T-helper 17 cell (primary cell): ENCODE measurements at regions not wholly inside any gene's neighbourhood (a gene's known extent, or its start where the extent isn't known, plus 50 kb on each side); places are given as distances from the start of the nearest gene placed in this dataset.

ENCODE experiments used
- ATAC-seq: fragments of 150-1000 bp; cut with Tn5 transposase; 2 replicates; pipeline ENCODE4 v1.10.0; 2021; ENCODE audit warnings: mild to moderate bottlenecking, moderate library complexity
- DNase-seq, 3 donors: peaks; one replicate each; pipeline versions ENCODE4 v3.0.0 to v3.0.0-alpha.2; 2020 to 2021
- H3K9me3 ChIP-seq: one replicate; pipeline ENCODE4 v1.7.0; 2013; ENCODE audit warnings: low read length, mild to moderate bottlenecking; ENCODE audit not compliant: control insufficient read depth, poor library complexity, severe bottlenecking
- H3K27ac Mint-ChIP-seq: one replicate; pipeline ENCODE4 v1.8.0; 2022; ENCODE audit warnings: mild to moderate bottlenecking, moderate library complexity, mixed read lengths
- H3K27me3 Mint-ChIP-seq: one replicate; pipeline ENCODE4 v1.8.0; 2022; ENCODE audit warnings: mixed read lengths
- H3K36me3 Mint-ChIP-seq: one replicate; pipeline ENCODE4 v1.8.0; 2022; ENCODE audit warnings: low read depth, mixed read lengths
- H3K4me1 Mint-ChIP-seq: one replicate; pipeline ENCODE4 v1.8.0; 2022; ENCODE audit warnings: mild to moderate bottlenecking, mixed read lengths
- H3K4me3 Mint-ChIP-seq: one replicate; pipeline ENCODE4 v1.8.0; 2022; ENCODE audit warnings: mild to moderate bottlenecking, moderate library complexity, mixed read lengths

- Mint-ChIP-seq H3K4me3 (no peak overlapping the region), H3K36me3 (no peaks in the 10 kb centered on the region), H3K4me1 (no peaks in the 10 kb centered on the region), H3K27me3 (no peaks in the 10 kb centered on the region), H3K27ac (no peak overlapping the region)
- DNase-seq (no peak), ATAC-seq (no peak)
- H3K9me3 ChIP-seq = no peaks in the 10 kb centered on the region
These were observed 675.8 kb downstream of the CETN3 start for GRCh38 chr5:89733772-89734171.

- DNase-seq (no peak), ATAC-seq (no peak)
- Mint-ChIP-seq H3K36me3 (no peaks in the 10 kb centered on the region), H3K27ac (no peak overlapping the region), H3K4me3 (no peak overlapping the region), H3K27me3 (no peaks in the 10 kb centered on the region), H3K4me1 (no peaks in the 10 kb centered on the region)
- H3K9me3 ChIP-seq = peaks cover 2% of the 10 kb centered on the region
These were observed 679.8 kb downstream of the CETN3 start for GRCh38 chr5:89729623-89730301.

GRCh38 chr5:89728750-89729149, 680.8 kb downstream of the CETN3 start:
- Mint-ChIP-seq H3K4me1 (no peaks in the 10 kb centered on the region), H3K27ac (no peak overlapping the region), H3K27me3 (no peaks in the 10 kb centered on the region), H3K36me3 (no peaks in the 10 kb centered on the region), H3K4me3 (no peak overlapping the region)
- DNase-seq (no peak), ATAC-seq (no peak)
- H3K9me3 ChIP-seq = peaks cover 2% of the 10 kb centered on the region

- Mint-ChIP-seq H3K27me3 (no peaks in the 10 kb centered on the region), H3K4me3 (no peak overlapping the region), H3K4me1 (no peaks in the 10 kb centered on the region), H3K36me3 (no peaks in the 10 kb centered on the region), H3K27ac (no peak overlapping the region)
- DNase-seq (no peak), ATAC-seq (no peak)
- peaks cover 2% of the 10 kb centered on the region for H3K9me3 ChIP-seq
These were observed 681.4 kb downstream of the CETN3 start for GRCh38 chr5:89728134-89728533.

- no peaks in the 10 kb centered on the region for H3K27me3 Mint-ChIP-seq
- no peak overlapping the region for H3K27ac Mint-ChIP-seq
- H3K36me3 Mint-ChIP-seq = no peaks in the 10 kb centered on the region
- no peak overlapping the region for H3K4me3 Mint-ChIP-seq
- H3K9me3 ChIP-seq = peaks cover 2% of the 10 kb centered on the region
- ATAC-seq (no peak), DNase-seq (no peak)
- no peaks in the 10 kb centered on the region for H3K4me1 Mint-ChIP-seq
These were observed 685.0 kb downstream of the CETN3 start for GRCh38 chr5:89724379-89725095.

- Mint-ChIP-seq H3K4me3 (no peak overlapping the region), H3K27me3 (no peaks in the 10 kb centered on the region), H3K27ac (no peak overlapping the region), H3K4me1 (no peaks in the 10 kb centered on the region), H3K36me3 (no peaks in the 10 kb centered on the region)
- no peak for ATAC-seq
- DNase-seq = no peak
- H3K9me3 ChIP-seq = peaks cover 2% of the 10 kb centered on the region
These were observed 685.6 kb downstream of the CETN3 start for GRCh38 chr5:89723907-89724306.

- H3K27me3 Mint-ChIP-seq = no peaks in the 10 kb centered on the region
- no peak for ATAC-seq
- no peak overlapping the region for H3K27ac Mint-ChIP-seq
- no peak overlapping the region for H3K4me3 Mint-ChIP-seq
- H3K36me3 Mint-ChIP-seq = no peaks in the 10 kb centered on the region
- peaks cover 2% of the 10 kb centered on the region for H3K9me3 ChIP-seq
- H3K4me1 Mint-ChIP-seq = no peaks in the 10 kb centered on the region
- DNase-seq = no peak
These were observed 687.0 kb downstream of the CETN3 start for GRCh38 chr5:89722538-89722937.

- DNase-seq = no peak
- H3K9me3 ChIP-seq = peaks cover 2% of the 10 kb centered on the region
- no peak overlapping the region for H3K4me3 Mint-ChIP-seq
- no peak overlapping the region for H3K27ac Mint-ChIP-seq
- H3K36me3 Mint-ChIP-seq = no peaks in the 10 kb centered on the region
- no peaks in the 10 kb centered on the region for H3K27me3 Mint-ChIP-seq
- H3K4me1 Mint-ChIP-seq = no peaks in the 10 kb centered on the region
- ATAC-seq = no peak
These were observed 687.6 kb downstream of the CETN3 start for GRCh38 chr5:89721931-89722330.

- peaks cover 2% of the 10 kb centered on the region for H3K9me3 ChIP-seq
- no peak overlapping the region for H3K27ac Mint-ChIP-seq
- no peaks in the 10 kb centered on the region for H3K36me3 Mint-ChIP-seq
- no peak overlapping the region for H3K4me3 Mint-ChIP-seq
- ATAC-seq (no peak), DNase-seq (no peak)
- no peaks in the 10 kb centered on the region for H3K4me1 Mint-ChIP-seq
- H3K27me3 Mint-ChIP-seq = no peaks in the 10 kb centered on the region
These were observed 688.2 kb downstream of the CETN3 start for GRCh38 chr5:89721353-89721752.

GRCh38 chr5:89712134-89712700, 697.3 kb downstream of the CETN3 start:
- H3K4me1 Mint-ChIP-seq = no peaks in the 10 kb centered on the region
- H3K36me3 Mint-ChIP-seq = no peaks in the 10 kb centered on the region
- no peak overlapping the region for H3K4me3 Mint-ChIP-seq
- H3K9me3 ChIP-seq = no peaks in the 10 kb centered on the region
- no peak overlapping the region for H3K27ac Mint-ChIP-seq
- ATAC-seq (no peak), DNase-seq (no peak)
- no peaks in the 10 kb centered on the region for H3K27me3 Mint-ChIP-seq

- Mint-ChIP-seq H3K27me3 (no peaks in the 10 kb centered on the region), H3K27ac (no peak overlapping the region), H3K36me3 (no peaks in the 10 kb centered on the region), H3K4me1 (no peaks in the 10 kb centered on the region), H3K4me3 (no peak overlapping the region)
- no peak for ATAC-seq
- no peaks in the 10 kb centered on the region for H3K9me3 ChIP-seq
- no peak for DNase-seq
These were observed 698.0 kb downstream of the CETN3 start for GRCh38 chr5:89711526-89711925.

- Mint-ChIP-seq H3K4me3 (no peak overlapping the region), H3K4me1 (no peaks in the 10 kb centered on the region), H3K36me3 (no peaks in the 10 kb centered on the region), H3K27me3 (no peaks in the 10 kb centered on the region), H3K27ac (no peak overlapping the region)
- ATAC-seq (no peak), DNase-seq (no peak)
- H3K9me3 ChIP-seq = no peaks in the 10 kb centered on the region
These were observed 699.5 kb downstream of the CETN3 start for GRCh38 chr5:89710006-89710405.

- Mint-ChIP-seq H3K27me3 (no peaks in the 10 kb centered on the region), H3K27ac (no peak overlapping the region), H3K4me3 (no peak overlapping the region), H3K4me1 (no peaks in the 10 kb centered on the region), H3K36me3 (no peaks in the 10 kb centered on the region)
- no peak for ATAC-seq
- no peaks in the 10 kb centered on the region for H3K9me3 ChIP-seq
- no peak for DNase-seq
These were observed 701.7 kb downstream of the CETN3 start for GRCh38 chr5:89707891-89708290.

- Mint-ChIP-seq H3K27ac (no peak overlapping the region), H3K4me1 (no peaks in the 10 kb centered on the region), H3K36me3 (no peaks in the 10 kb centered on the region), H3K27me3 (no peaks in the 10 kb centered on the region), H3K4me3 (no peak overlapping the region)
- DNase-seq (no peak), ATAC-seq (no peak)
- no peaks in the 10 kb centered on the region for H3K9me3 ChIP-seq
These were observed 702.8 kb downstream of the CETN3 start for GRCh38 chr5:89706731-89707130.
